NCI-H526 treated with DMSO at 0.1 percent for 48 hours (cell line): ENCODE measurements at regions not wholly inside any gene's neighbourhood (a gene's known extent, or its start where the extent isn't known, plus 50 kb on each side); places are given as distances from the start of the nearest gene placed in this dataset.
"Not testable (repeated sequence)": the region's sequence is repeated elsewhere in the genome, so short reads cannot be mapped to it uniquely, and the experiment has no call there.

ENCODE experiments used
- DNase-seq: peaks from one replicate; lab custom pipeline; 2025; lab: John Stamatoyannopoulos, UW

GRCh38 chr6:144683216-144684070 is 398.3 kb downstream of the UTRN start:
- DNase-seq: no peak

DNA sequence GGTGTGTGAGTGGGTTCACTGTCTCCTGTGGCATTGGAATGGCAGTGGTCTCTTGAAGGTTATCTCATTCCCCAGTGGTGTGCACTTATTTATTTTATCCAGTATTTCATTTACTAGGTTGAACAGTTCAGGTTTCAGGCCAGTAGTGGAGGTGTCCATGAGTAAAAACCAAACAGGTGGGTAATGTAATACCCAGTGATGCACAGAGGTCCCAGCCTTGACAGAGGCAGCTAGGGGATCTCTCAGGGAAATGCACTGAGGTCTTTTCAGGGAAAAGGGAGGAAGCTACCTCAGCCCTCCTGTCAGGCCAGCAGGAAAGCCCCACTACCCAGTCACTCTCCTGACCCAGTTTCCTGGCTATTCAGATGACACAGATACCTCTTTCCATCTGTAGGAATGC is 403.6 kb downstream of the UTRN start:
- no peak for DNase-seq

DNA sequence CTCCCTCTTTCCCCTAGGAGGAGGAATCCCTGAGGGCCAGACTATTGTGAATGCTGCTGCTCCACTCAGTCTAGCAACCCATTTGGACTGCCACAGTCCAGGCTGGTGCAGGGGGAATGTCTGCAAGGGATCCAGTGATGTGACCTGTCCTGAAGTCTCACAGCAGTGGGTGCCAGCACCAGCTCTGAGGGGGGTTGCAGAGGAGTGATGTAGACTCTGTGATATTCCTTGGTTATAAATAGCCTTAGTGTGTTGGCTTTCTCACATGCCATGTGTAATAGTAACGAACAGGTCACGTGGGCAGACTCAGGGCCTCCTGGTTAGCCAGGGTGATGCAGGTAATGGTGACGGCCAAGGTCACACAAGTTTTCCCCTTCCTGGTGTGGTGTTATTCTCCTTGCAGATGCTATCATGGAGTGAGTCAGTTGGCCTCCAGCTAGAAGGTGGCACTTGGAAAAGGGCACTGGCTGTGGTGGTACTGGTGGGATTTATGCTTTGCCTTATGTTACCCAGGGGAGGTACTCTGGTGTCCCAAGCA is 404.4 kb downstream of the UTRN start:
- no peak for DNase-seq

- DNase-seq: no peak
Measured at GRCh38 chr6:144690133-144690532, 405.0 kb downstream of the UTRN start.

DNA sequence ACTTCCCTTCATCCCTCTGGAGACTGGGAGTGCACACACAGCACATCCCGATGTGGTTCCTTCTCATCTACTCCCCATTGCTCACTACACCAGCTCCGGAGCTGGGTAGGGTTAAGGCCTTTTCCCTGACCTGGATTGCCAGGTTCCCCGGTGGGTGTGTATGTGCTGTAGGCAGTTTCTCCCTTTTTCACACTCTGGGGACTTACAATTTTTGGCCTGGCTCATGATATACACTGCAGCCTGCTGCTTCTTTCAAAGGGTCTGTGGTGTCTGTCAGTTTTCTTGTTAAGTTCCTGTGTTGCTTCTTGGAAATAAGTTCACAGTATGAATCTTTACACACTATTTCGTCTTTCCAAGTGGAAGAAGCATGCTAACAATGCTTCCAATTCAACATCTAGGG is 405.5 kb downstream of the UTRN start:
- no peak for DNase-seq

DNA sequence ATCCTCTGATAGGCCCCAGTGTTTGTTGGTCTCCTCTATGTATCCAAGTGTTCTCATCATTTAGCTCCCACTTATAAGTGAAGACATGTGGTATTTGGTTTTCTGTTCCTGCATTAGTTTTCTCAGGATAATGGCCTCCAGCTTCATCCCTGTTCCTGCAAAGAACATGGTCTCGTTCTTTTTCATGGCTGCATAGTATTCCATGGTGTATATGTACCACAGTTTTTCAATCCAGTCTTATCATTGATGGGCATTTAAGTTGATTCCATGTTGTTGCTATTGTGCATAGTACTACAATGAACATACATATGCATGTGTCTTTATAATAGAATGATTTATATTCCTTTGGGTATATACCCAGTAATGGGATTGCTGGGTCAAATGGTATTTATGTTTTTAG is 406.9 kb downstream of the UTRN start:
- DNase-seq: not testable (repeated sequence)

- DNase-seq: no peak
Measured at GRCh38 chr6:144695858-144696533, 410.9 kb downstream of the UTRN start.

DNA sequence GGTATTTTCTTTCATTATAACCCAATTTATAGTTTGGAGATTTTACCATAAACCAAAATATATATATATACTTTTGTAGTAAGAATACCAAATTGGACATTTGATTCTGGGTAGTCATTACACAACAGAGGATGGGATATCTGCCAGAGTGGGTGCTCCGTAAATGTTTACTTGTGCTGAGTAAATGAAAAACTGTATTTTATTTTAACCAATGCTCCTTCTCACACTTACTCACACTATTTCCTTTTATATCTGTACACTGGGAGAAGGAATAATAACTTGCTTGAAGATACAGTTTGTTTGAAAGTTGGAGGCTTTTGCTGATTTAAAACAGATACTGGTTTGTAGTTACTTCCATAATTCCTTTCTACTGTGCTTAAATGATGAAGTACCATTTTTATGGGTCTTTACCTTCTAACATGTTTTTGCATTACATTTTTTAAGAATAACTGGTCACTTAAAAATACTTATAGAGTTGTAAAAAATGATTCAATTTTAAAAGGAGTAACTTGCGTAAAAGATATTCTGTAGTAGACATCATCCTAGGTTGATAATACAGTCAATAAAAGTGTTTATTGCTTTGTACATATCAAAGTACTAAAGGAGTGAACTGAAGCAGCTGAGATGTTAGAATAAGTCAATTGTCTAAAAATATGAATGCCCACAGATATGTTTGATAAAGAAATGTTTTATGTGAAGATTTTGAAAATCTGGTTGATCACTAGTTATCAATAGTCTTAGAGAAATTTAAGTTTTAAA is 411.7 kb downstream of the UTRN start:
- DNase-seq: no peak

DNA sequence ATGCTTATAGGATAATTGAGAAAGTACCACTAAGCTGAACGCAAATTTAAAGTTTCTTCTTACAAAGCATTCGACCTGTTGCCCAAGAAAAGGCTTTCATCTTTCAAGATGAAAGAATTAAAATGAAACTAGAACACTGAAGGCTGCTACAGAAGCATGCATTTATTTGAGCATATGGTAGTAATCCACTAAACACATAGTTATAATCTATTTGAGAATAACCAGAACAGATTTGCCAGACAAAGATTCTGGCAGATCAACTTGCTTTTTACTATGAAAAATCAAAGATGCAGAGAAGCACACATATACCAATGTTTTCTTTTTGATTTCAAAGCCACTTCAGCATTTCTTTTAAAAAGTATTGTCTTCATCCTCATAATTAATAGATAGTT is 412.2 kb downstream of the UTRN start:
- no peak for DNase-seq

- no peak for DNase-seq
Measured at GRCh38 chr6:144697801-144698200, 412.7 kb downstream of the UTRN start.

DNA sequence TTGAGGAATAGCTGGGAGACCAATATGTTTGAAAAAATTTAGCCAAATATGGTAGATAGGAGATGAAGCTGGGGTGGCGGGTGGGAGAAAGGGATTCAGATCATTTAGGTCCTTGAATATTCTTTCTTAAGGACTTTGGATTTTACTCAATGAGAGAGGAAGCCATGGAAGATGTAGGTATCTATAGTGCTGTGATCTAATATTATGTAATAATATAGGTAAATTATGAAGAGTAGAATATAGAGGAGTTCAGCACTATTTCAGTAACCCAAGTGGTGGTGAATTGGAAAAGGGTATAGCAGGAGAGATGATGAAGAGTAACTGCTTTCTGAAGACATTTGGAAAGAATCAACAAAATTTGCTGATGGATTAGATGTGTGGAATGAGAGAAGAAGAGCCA is 417.6 kb downstream of the UTRN start:
- DNase-seq: no peak

GRCh38 chr6:144710207-144710606 is 425.1 kb downstream of the UTRN start:
- DNase-seq: no peak

GRCh38 chr6:144711661-144712060 is 426.5 kb downstream of the UTRN start:
- DNase-seq: no peak

- no peak for DNase-seq
Measured at GRCh38 chr6:144712541-144712940, 427.4 kb downstream of the UTRN start.

GRCh38 chr6:144714021-144714712 is 429.0 kb downstream of the UTRN start:
- no peak for DNase-seq

DNA sequence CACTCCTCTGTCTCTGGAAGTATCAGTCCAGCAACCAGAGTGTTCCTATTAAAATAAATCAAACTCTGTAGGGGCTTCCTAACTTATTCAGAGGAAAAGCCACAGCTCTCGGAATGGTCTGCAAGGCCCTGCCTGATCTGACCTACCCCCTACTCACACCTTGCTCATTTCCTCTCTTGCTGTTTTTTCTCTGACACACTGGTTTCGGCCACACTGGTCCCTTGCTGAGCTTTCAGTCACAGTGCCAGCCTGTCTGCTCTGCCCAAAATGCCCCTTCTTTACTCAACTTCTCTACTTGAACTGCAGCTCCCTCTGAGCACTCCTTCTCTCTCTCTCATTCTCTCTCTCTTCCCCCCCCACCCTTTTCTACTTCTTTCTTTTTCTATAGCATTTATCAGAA is 430.2 kb downstream of the UTRN start:
- DNase-seq: no peak

DNA sequence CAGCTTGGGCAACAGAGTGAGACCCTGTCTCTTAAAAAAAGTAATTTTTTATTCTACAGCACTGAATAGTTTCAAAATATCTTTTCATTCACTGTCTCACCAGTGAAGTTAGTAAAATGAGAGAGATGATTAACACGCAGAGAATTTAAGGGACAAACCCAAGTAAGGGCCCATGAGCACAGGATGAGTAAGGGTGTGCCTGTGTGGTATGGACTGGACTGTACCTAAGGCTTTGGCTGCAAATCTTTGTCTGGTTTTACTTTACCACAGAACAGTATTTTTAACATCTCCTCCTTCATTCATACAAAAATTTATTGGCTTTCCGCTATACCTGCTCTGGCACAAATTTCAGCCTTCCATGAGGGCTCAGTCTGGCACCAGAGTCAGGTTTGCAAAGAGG is 433.3 kb downstream of the UTRN start:
- no peak for DNase-seq

GRCh38 chr6:144721232-144721631 is 436.1 kb downstream of the UTRN start:
- DNase-seq: no peak

- no peak for DNase-seq
Measured at GRCh38 chr6:144722154-144722737, 437.1 kb downstream of the UTRN start.

GRCh38 chr6:144722925-144723324 is 437.8 kb downstream of the UTRN start:
- DNase-seq: no peak

DNA sequence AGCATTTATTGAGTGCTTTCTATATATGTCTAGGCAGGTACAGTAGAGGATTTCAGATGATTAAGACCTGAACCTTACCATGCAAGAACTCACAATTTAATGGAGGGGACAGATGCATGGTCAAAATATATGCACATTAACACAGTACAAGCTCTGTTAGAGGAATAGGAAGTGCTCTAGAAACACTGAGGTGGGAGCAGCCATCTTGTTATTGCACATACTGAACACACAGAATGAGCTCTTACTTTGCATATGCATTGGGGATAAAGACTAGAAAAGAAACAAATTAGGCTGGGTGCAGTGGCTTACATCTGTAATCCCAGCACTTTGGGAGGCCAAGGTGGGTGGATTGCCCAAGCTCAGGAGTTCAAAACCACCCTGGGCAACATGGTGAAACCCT is 438.3 kb downstream of the UTRN start:
- no peak for DNase-seq

GRCh38 chr6:144724818-144725217 is 439.7 kb downstream of the UTRN start:
- no peak for DNase-seq
